HepG2 (cell line): ENCODE measurements at regions not wholly inside any gene's neighbourhood (a gene's known extent, or its start where the extent isn't known, plus 50 kb on each side); places are given as distances from the start of the nearest gene placed in this dataset.

ENCODE experiments used
- ATAC-seq: fragments of 200-7000 bp; cut with Tn5 transposase; 3 replicates; pipeline ENCODE4 v1.9.1; 2020; ENCODE audit warnings: mild to moderate bottlenecking, moderate library complexity
- BruUV-seq: library from RNA; stranded (reverse); fragments of 400-500 nt; replicated peaks from 2 replicates; lab custom pipeline; 2021; lab: Mats Ljungman, UMichigan
- CTCF ChIA-PET: fragments of 300-600 bp; formaldehyde crosslinking; extraction: SDS; loops from one replicate; lab custom pipeline; 2021; ENCODE audit warnings: low total read pairs, inconsistent platforms, low intra/inter-chr PET ratio; lab: Yijun Ruan, JAX
- POLR2A ChIA-PET: fragments of 350-600 bp; sonication (Branson Sonifier 250); formaldehyde crosslinking; loops from one replicate; lab custom pipeline; 2020; ENCODE audit warnings: antibody characterized with exemption, inconsistent platforms; lab: Yijun Ruan, JAX
- DNase-seq: peaks from one replicate; pipeline ENCODE4 v3.0.0-alpha.2; 2015; ENCODE audit warnings: low spot score
- FAIRE-seq: peaks from 3 replicates; lab custom pipeline; 2011; peaks lifted over from hg19 to GRCh38; lab: Jason Lieb, UNC
- H2AFZ ChIP-seq: one replicate; pipeline ENCODE4 v1.6.1; 2011; ENCODE audit warnings: low read length, inconsistent platforms
- H3K27ac ChIP-seq: fragments of 300-600 bp; 3 replicates; pipeline ENCODE4 v1.8.0; 2011; ENCODE audit warnings: mixed run types, mild to moderate bottlenecking, mixed read lengths, low read length, inconsistent platforms; ENCODE audit not compliant: insufficient read depth; ENCODE audit errors: extremely low read length
- H3K27me3 ChIP-seq, 2 experiments: fragments of 200-600 bp in 1 of 2; 2 replicates in 1 of 2; 3 replicates in 1 of 2; pipeline versions ENCODE4 v1.6.0 to v1.8.0; 2011; ENCODE audit warnings: low read length in 2 of 2, mild to moderate bottlenecking in 2 of 2, moderate library complexity in 2 of 2, inconsistent platforms in 1 of 2; ENCODE audit not compliant: insufficient read depth in 2 of 2, control insufficient read depth in 1 of 2
- H3K36me3 ChIP-seq, 2 experiments: fragments of 200-600 bp in 1 of 2; replicated peaks in 1 of 2; 2 replicates in 1 of 2; 3 replicates in 1 of 2; pipeline versions ENCODE4 v1.5.1 to v1.8.0; 2011; ENCODE audit warnings: low read length in 2 of 2, inconsistent platforms in 1 of 2; ENCODE audit not compliant: insufficient read depth in 2 of 2, control insufficient read depth in 1 of 2
- H3K4me1 ChIP-seq: 2 replicates; pipeline ENCODE4 v1.5.1; 2012; ENCODE audit warnings: low read length, inconsistent platforms; ENCODE audit not compliant: insufficient read depth
- H3K4me2 ChIP-seq: 2 replicates; pipeline ENCODE4 v1.6.0; 2011; ENCODE audit warnings: low read depth, low read length, inconsistent platforms
- H3K4me3 ChIP-seq, 3 experiments: fragments of 200-600 bp in 1 of 3; sonication (generic), shearing (Covaris generic) in 1 of 3; replicated peaks in 1 of 3; 2 replicates each; pipeline ENCODE4 v1.5.1; 2011 to 2016; ENCODE audit warnings: low read length in 3 of 3, inconsistent platforms in 2 of 3, low read depth in 2 of 3, mild to moderate bottlenecking in 2 of 3, control low read depth in 1 of 3, mixed read lengths in 1 of 3; ENCODE audit not compliant: insufficient read depth in 1 of 3
- H3K79me2 ChIP-seq: one replicate; pipeline ENCODE4 v1.6.1; 2011; ENCODE audit warnings: low read length, inconsistent platforms; ENCODE audit not compliant: insufficient read depth
- H3K9ac ChIP-seq: 2 replicates; pipeline ENCODE4 v1.6.0; 2011; ENCODE audit warnings: mild to moderate bottlenecking, low read depth, low read length, inconsistent platforms; ENCODE audit not compliant: insufficient read depth
- H3K9me3 ChIP-seq: 2 replicates; pipeline ENCODE4 v1.5.1; 2012; ENCODE audit warnings: mild to moderate bottlenecking, low read length
- H4K20me1 ChIP-seq: 2 replicates; pipeline ENCODE4 v1.6.0; 2011; ENCODE audit warnings: inconsistent platforms, mild to moderate bottlenecking, low read length, moderate library complexity; ENCODE audit not compliant: insufficient read depth
- CBX5 ChIP-seq: sonication (generic); formaldehyde crosslinking; IDR thresholded peaks from 2 replicates; pipeline ENCODE4 v1.4.0; 2020; ENCODE audit warnings: missing genetic modification reagents, borderline replicate concordance
- FOXJ3 ChIP-seq: sonication (generic); formaldehyde crosslinking; IDR thresholded peaks from 2 replicates; pipeline ENCODE4 v1.4.0; 2020; ENCODE audit warnings: missing genetic modification reagents, mild to moderate bottlenecking, borderline replicate concordance
- GMEB2 ChIP-seq: IDR thresholded peaks from 2 replicates; pipeline ENCODE4 v1.6.1; 2016; ENCODE audit warnings: missing biosample characterization, missing genetic modification reagents, low read depth
- HOXA9 ChIP-seq: sonication (generic); formaldehyde crosslinking; IDR thresholded peaks from 2 replicates; pipeline ENCODE4 v1.8.1; 2022; ENCODE audit warnings: missing genetic modification reagents, mild to moderate bottlenecking, moderate library complexity, borderline replicate concordance
- MED1 ChIP-seq: sonication (generic); formaldehyde crosslinking; IDR thresholded peaks from 2 replicates; pipeline ENCODE4 v1.4.0; 2020; ENCODE audit warnings: missing genetic modification reagents
- NFRKB ChIP-seq: fragments of 450-650 bp; IDR thresholded peaks from 2 replicates; pipeline ENCODE4 v1.6.1; 2017
- SIX4 ChIP-seq: sonication (generic); formaldehyde crosslinking; IDR thresholded peaks from 2 replicates; pipeline ENCODE4 v1.4.0; 2020; ENCODE audit warnings: missing genetic modification reagents
- SMAD9 ChIP-seq: sonication (generic); formaldehyde crosslinking; IDR thresholded peaks from 2 replicates; pipeline ENCODE4 v1.5.1; 2020; ENCODE audit warnings: mild to moderate bottlenecking, missing genetic modification reagents
- STAG1 ChIP-seq: sonication (generic); formaldehyde crosslinking; IDR thresholded peaks from 2 replicates; pipeline ENCODE4 v1.4.0; 2020; ENCODE audit warnings: missing genetic modification reagents
- TBL1XR1 ChIP-seq: fragments of 150-350 bp; IDR thresholded peaks from 2 replicates; pipeline ENCODE4 v1.6.1; 2014; ENCODE audit warnings: borderline replicate concordance, low read length; ENCODE audit not compliant: partially characterized antibody
- TCF7 ChIP-seq: sonication (generic); IDR thresholded peaks from 2 replicates; pipeline ENCODE4 v1.6.1; 2016; ENCODE audit warnings: antibody characterized with exemption, low read depth
- TEAD2 ChIP-seq: sonication (generic); formaldehyde crosslinking; IDR thresholded peaks from 2 replicates; pipeline ENCODE4 v1.9.0; 2021; ENCODE audit warnings: missing genetic modification reagents
- YY1 ChIP-seq: IDR thresholded peaks from 2 replicates; pipeline ENCODE4 v1.6.1; 2011; ENCODE audit warnings: low read length, low read depth, moderate library complexity, mild to moderate bottlenecking; ENCODE audit not compliant: insufficient read depth, insufficient replicate concordance
- ZMYM2 ChIP-seq: sonication (generic); formaldehyde crosslinking; IDR thresholded peaks from 2 replicates; pipeline ENCODE4 v1.8.0; 2022; ENCODE audit warnings: mild to moderate bottlenecking, missing genetic modification reagents
- ZNF160 ChIP-seq: sonication (generic); formaldehyde crosslinking; IDR thresholded peaks from 2 replicates; pipeline ENCODE4 v1.8.0; 2022; ENCODE audit warnings: mild to moderate bottlenecking, inconsistent platforms, missing genetic modification reagents
- ZNF484 ChIP-seq: sonication (generic); formaldehyde crosslinking; IDR thresholded peaks from 2 replicates; pipeline ENCODE4 v1.5.1; 2020; ENCODE audit warnings: mild to moderate bottlenecking, low read depth, missing genetic modification reagents, borderline replicate concordance
- ZNF589 ChIP-seq: sonication (generic); formaldehyde crosslinking; conservative IDR thresholded peaks from 2 replicates; pipeline ENCODE4 v1.8.0; 2022; ENCODE audit warnings: mild to moderate bottlenecking, moderate library complexity, missing genetic modification reagents
- ZNF609 ChIP-seq: sonication (generic); formaldehyde crosslinking; IDR thresholded peaks from 2 replicates; pipeline ENCODE4 v1.4.0; 2020; ENCODE audit warnings: mild to moderate bottlenecking, missing genetic modification reagents, borderline replicate concordance
- ZNF644 ChIP-seq: IDR thresholded peaks from 2 replicates; pipeline ENCODE4 v1.6.1; 2016; ENCODE audit warnings: low read depth
- ZSCAN30 ChIP-seq: sonication (generic); formaldehyde crosslinking; IDR thresholded peaks from 2 replicates; pipeline ENCODE4 v1.5.0; 2020; ENCODE audit warnings: mild to moderate bottlenecking, missing genetic modification reagents
- WGBS: methylation state at CpG from one replicate; pipeline ENCODE4 v1.1.6; 2017; ENCODE audit warnings: low lambda C conversion rate; 5-methylcytosine and 5-hydroxymethylcytosine counted together
- in situ Hi-C: cut with HindIII; loops from 2 replicates; pipeline ENCODE4 v1.10.0; 2017; ENCODE audit warnings: low pct_unique_long_range_greater_than_20kb; ENCODE audit not compliant: extremely low pct_ligation_motif_present
- intact Hi-C: fragments of 100-400 bp; cut with micrococcal nuclease; formaldehyde crosslinking; loops from one replicate; pipeline ENCODE4 v1.10.0; 2022; ENCODE audit not compliant: unreplicated experiment

DNA sequence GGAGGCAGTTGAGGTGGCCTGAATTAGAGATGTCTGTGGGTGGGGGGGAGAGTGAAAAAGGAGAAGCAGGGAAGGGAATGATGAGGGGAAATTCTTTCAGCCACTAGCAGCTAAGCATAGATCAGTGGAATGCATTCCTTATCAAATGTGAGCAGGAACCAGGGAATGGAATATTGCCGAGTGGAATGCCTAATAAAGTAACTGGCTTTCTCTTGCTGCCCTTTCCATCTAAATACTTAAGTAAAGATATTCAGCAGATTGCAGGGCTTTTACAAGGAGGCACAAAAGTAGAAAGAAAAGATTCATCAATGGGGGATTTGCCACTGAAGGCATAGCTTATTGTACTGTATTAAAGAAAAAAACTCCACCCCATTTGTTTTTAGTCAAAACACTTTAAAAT lies 263.0 kb upstream of the RPS6KA3 start:
- H3K27me3 ChIP-seq, result no peaks in the 10 kb centered on the region
- DNase-seq, result no peak
- no peak overlapping the region for H2AFZ ChIP-seq
- no peak overlapping the region for H3K27ac ChIP-seq
- no TSS peak for BruUV-seq
- intact Hi-C loops, result loop anchor here (2.0 to 10.0 kb wide), 4 partner anchors 211 to 1195 kb away; no protein-coding TSS in a partner anchor
- H3K4me3 ChIP-seq, result no peak overlapping the region
- FAIRE-seq, result no peak
- H4K20me1 ChIP-seq, result no peaks in the 10 kb centered on the region
- TF ChIP-seq TBL1XR1 (no peak), MED1 (CRISPR knock-in tag) (no peak), CBX5 (no peak), TEAD2 (CRISPR knock-in tag) (no peak), FOXJ3 (no peak), ZNF160 (CRISPR knock-in tag) (no peak), TCF7 (no peak), SIX4 (CRISPR knock-in tag) (no peak), HOXA9 (CRISPR knock-in tag) (no peak), ZMYM2 (CRISPR knock-in tag) (no peak), ZNF589 (CRISPR knock-in tag) (no peak), ZNF484 (no peak), ZSCAN30 (CRISPR knock-in tag) (no peak), YY1 (no peak), SMAD9 (CRISPR knock-in tag) (no peak), STAG1 (CRISPR knock-in tag) (no peak), GMEB2 (CRISPR knock-in tag) (no peak), ZNF644 (CRISPR knock-in tag) (no peak), ZNF609 (CRISPR knock-in tag) (no peak), NFRKB (no peak)
- TF ChIP-seq, all 625 proteins: peak for 0
- WGBS, result 100% methylated on average over 1 of the region's 1 CpG
- Histone ChIP-seq H3K9ac (no peak overlapping the region), H3K36me3 (no peaks in the 10 kb centered on the region), H3K9me3 (no peaks in the 10 kb centered on the region), H3K79me2 (no peaks in the 10 kb centered on the region), H3K4me1 (peaks cover 50% of the 10 kb centered on the region), H3K4me2 (0 out of 2 replicates have a peak overlapping the region, but pooled peaks have one; percentile 59)
- in situ Hi-C loops, result loop anchor here (25.0 kb wide), 4 partner anchors 208 to 1208 kb away; partner anchors contain the start of gene CNKSR2
- CTCF ChIA-PET, result no interaction called here
- POLR2A ChIA-PET, result interaction anchor here (1.2 kb wide), 1 partner anchor 50 kb away, joined by 3 read pairs; no protein-coding TSS in a partner anchor
- ATAC-seq, result no peak
